ENCODE measurements at regions not wholly inside any gene's neighbourhood (a gene's known extent, or its start where the extent isn't known, plus 50 kb on each side); places are given as distances from the start of the nearest gene placed in this dataset.
"Not testable (repeated sequence)": the region's sequence is repeated elsewhere in the genome, so short reads cannot be mapped to it uniquely, and the experiment has no call there.

GRCh38 chr5:101458587-101458986 lies 555.5 kb upstream of the ST8SIA4 start:
- DNase-seq = no peak

- no peak for DNase-seq
Observed at GRCh38 chr5:101455851-101456250, 552.8 kb upstream of the ST8SIA4 start.

- DNase-seq = no peak
Observed at GRCh38 chr5:101455048-101455447, 552.0 kb upstream of the ST8SIA4 start.

GRCh38 chr5:101442281-101442680 lies 539.2 kb upstream of the ST8SIA4 start:
- not testable (repeated sequence) for DNase-seq

- DNase-seq = no peak
Observed at GRCh38 chr5:101440173-101440572, 537.1 kb upstream of the ST8SIA4 start.

GRCh38 chr5:101437351-101437750 lies 534.3 kb upstream of the ST8SIA4 start:
- no peak for DNase-seq

GRCh38 chr5:101435768-101436167 lies 532.7 kb upstream of the ST8SIA4 start:
- DNase-seq = no peak

- DNase-seq = no peak
Observed at GRCh38 chr5:101431201-101431600, 528.1 kb upstream of the ST8SIA4 start.

GRCh38 chr5:101430551-101430950 lies 527.5 kb upstream of the ST8SIA4 start:
- DNase-seq = no peak

GRCh38 chr5:101429241-101429640 lies 526.2 kb upstream of the ST8SIA4 start:
- DNase-seq = no peak

GRCh38 chr5:101425339-101425859 lies 522.3 kb upstream of the ST8SIA4 start:
- no peak for DNase-seq

- DNase-seq = no peak
Observed at GRCh38 chr5:101424530-101425175, 521.6 kb upstream of the ST8SIA4 start.

GRCh38 chr5:101418713-101419118 lies 515.6 kb upstream of the ST8SIA4 start:
- no peak for DNase-seq

GRCh38 chr5:101404531-101404930 lies 501.4 kb upstream of the ST8SIA4 start:
- no peak for DNase-seq

- DNase-seq = no peak
Observed at GRCh38 chr5:101393795-101394450, 490.8 kb upstream of the ST8SIA4 start.

GRCh38 chr5:101390151-101390908 lies 487.2 kb upstream of the ST8SIA4 start:
- peak; percentile 73 for DNase-seq

GRCh38 chr5:101385276-101385675 lies 482.2 kb upstream of the ST8SIA4 start:
- DNase-seq = no peak

- DNase-seq = no peak
Observed at GRCh38 chr5:101370181-101370580, 467.1 kb upstream of the ST8SIA4 start.

GRCh38 chr5:101364469-101364868 lies 461.4 kb upstream of the ST8SIA4 start:
- DNase-seq = no peak

- DNase-seq = no peak
Observed at GRCh38 chr5:101362067-101362466, 459.0 kb upstream of the ST8SIA4 start.

- DNase-seq = no peak
Observed at GRCh38 chr5:101346906-101347305, 443.8 kb upstream of the ST8SIA4 start.

- DNase-seq = no peak
Observed at GRCh38 chr5:101346447-101346846, 443.4 kb upstream of the ST8SIA4 start.

- DNase-seq = no peak
Observed at GRCh38 chr5:101338226-101338625, 435.1 kb upstream of the ST8SIA4 start.

GRCh38 chr5:101327816-101328215 lies 424.7 kb upstream of the ST8SIA4 start:
- no peak for DNase-seq

All from dermis blood vessel endothelial cell (primary cell).